IPS-NIHi7 (cell line): ENCODE measurements at regions not wholly inside any gene's neighbourhood (a gene's known extent, or its start where the extent isn't known, plus 50 kb on each side); places are given as distances from the start of the nearest gene placed in this dataset.
"Not testable (repeated sequence)": the region's sequence is repeated elsewhere in the genome, so short reads cannot be mapped to it uniquely, and the experiment has no call there.

Experiments
- DNase-seq: peaks from one replicate; pipeline ENCODE4 v3.0.0; 2012; ENCODE audit warnings: mixed read lengths; ENCODE audit errors: extremely low spot score

GRCh38 chr6:121548131-121548530 is 112.7 kb downstream of the GJA1 start:
- no peak for DNase-seq

- no peak for DNase-seq
These were observed 114.3 kb downstream of the GJA1 start for GRCh38 chr6:121549736-121550135.

- no peak for DNase-seq
These were observed 115.1 kb downstream of the GJA1 start for GRCh38 chr6:121550491-121551010.

- no peak for DNase-seq
These were observed 119.8 kb downstream of the GJA1 start for GRCh38 chr6:121555201-121555600.

GRCh38 chr6:121556149-121556548 is 120.7 kb downstream of the GJA1 start:
- not testable (repeated sequence) for DNase-seq

- DNase-seq = no peak
These were observed 121.9 kb downstream of the GJA1 start for GRCh38 chr6:121557146-121557940.

GRCh38 chr6:121559611-121560269 is 124.3 kb downstream of the GJA1 start:
- no peak for DNase-seq

- DNase-seq = no peak
These were observed 125.0 kb downstream of the GJA1 start for GRCh38 chr6:121560476-121560875.

GRCh38 chr6:121563286-121563685 is 127.8 kb downstream of the GJA1 start:
- no peak for DNase-seq

- DNase-seq = not testable (repeated sequence)
These were observed 129.1 kb downstream of the GJA1 start for GRCh38 chr6:121564529-121564928.

GRCh38 chr6:121571455-121571854 is 136.0 kb downstream of the GJA1 start:
- DNase-seq = no peak

GRCh38 chr6:121573481-121573880 is 138.0 kb downstream of the GJA1 start:
- no peak for DNase-seq

- no peak for DNase-seq
These were observed 142.8 kb downstream of the GJA1 start for GRCh38 chr6:121578216-121578615.

- DNase-seq = no peak
These were observed 144.0 kb downstream of the GJA1 start for GRCh38 chr6:121579478-121579877.

GRCh38 chr6:121581327-121581726 is 145.9 kb downstream of the GJA1 start:
- DNase-seq = no peak

- DNase-seq = no peak
These were observed 146.8 kb downstream of the GJA1 start for GRCh38 chr6:121582262-121582661.

GRCh38 chr6:121584586-121585369 is 149.3 kb downstream of the GJA1 start:
- no peak for DNase-seq

GRCh38 chr6:121590438-121590837 is 155.0 kb downstream of the GJA1 start:
- no peak for DNase-seq

GRCh38 chr6:121590916-121591315 is 155.5 kb downstream of the GJA1 start:
- no peak for DNase-seq

- DNase-seq = no peak
These were observed 157.0 kb downstream of the GJA1 start for GRCh38 chr6:121592261-121592935.

- DNase-seq = no peak
These were observed 157.7 kb downstream of the GJA1 start for GRCh38 chr6:121593011-121593641.
